K562 (cell line): ENCODE measurements at regions not wholly inside any gene's neighbourhood (a gene's known extent, or its start where the extent isn't known, plus 50 kb on each side); places are given as distances from the start of the nearest gene placed in this dataset.

ENCODE experiments used
- CTCF ChIP-seq, 3 experiments: IDR thresholded peaks in 2 of 3; conservative IDR thresholded peaks in 1 of 3; 2 replicates each; pipeline ENCODE4 v1.5.1; 2011 to 2012; ENCODE audit warnings: low read length in 3 of 3, mild to moderate bottlenecking in 3 of 3, control low read depth in 2 of 3, improper control_type of control experiment in 1 of 3, inconsistent platforms in 1 of 3, low read depth in 1 of 3, mixed read lengths in 1 of 3, moderate library complexity in 1 of 3; ENCODE audit not compliant: insufficient read depth in 2 of 3
- JUNB ChIP-seq: fragments of 450-650 bp; formaldehyde crosslinking; conservative IDR thresholded peaks from 2 replicates; pipeline ENCODE4 v1.4.0; 2020; ENCODE audit warnings: mild to moderate bottlenecking
- PHF20 ChIP-seq: fragments of 450-650 bp; IDR thresholded peaks from 2 replicates; pipeline ENCODE4 v1.6.1; 2018; ENCODE audit not compliant: partially characterized antibody
- RAD21 ChIP-seq, 2 experiments: fragments of 250-450 bp in 1 of 2; fragments of 450-650 bp in 1 of 2; sonication (Bioruptor Pico) in 1 of 2; formaldehyde crosslinking in 1 of 2; IDR thresholded peaks in 1 of 2; conservative IDR thresholded peaks in 1 of 2; 2 replicates each; pipeline versions ENCODE4 v1.4.0 to v1.8.0; 2020 to 2022; ENCODE audit warnings: mild to moderate bottlenecking in 2 of 2, moderate library complexity in 1 of 2
- RFX7 ChIP-seq: fragments of 250-450 bp; sonication (Bioruptor Pico); IDR thresholded peaks from 2 replicates; pipeline ENCODE4 v1.5.1; 2021; ENCODE audit warnings: mild to moderate bottlenecking
- SIN3A ChIP-seq, 2 experiments: fragments of 150-350 bp in 1 of 2; IDR thresholded peaks; 2 replicates each; pipeline ENCODE4 v1.6.1; 2011 to 2016; ENCODE audit warnings: borderline replicate concordance in 2 of 2, low read depth in 2 of 2, low read length in 2 of 2, mild to moderate bottlenecking in 2 of 2, moderate library complexity in 2 of 2; ENCODE audit not compliant: control insufficient read depth in 1 of 2
- ZNF232 ChIP-seq: sonication (generic); formaldehyde crosslinking; IDR thresholded peaks from 2 replicates; pipeline ENCODE4 v1.8.0; 2022; ENCODE audit warnings: mild to moderate bottlenecking, missing genetic modification reagents

GRCh38 chr1:116463730-116464129 is 90.7 kb downstream of the ATP1A1 start:
- TF ChIP-seq SIN3A (IDR thresholded peaks at IDR 0.05; ENCODE audit: borderline replicate concordance in 2 of 2, control insufficient read depth in 1 of 2, low read depth in 2 of 2, low read length in 2 of 2) (no peak), ZNF232 (no peak), PHF20 (no peak), CTCF (IDR thresholded peaks at IDR 0.05 in 2 of 3, conservative IDR thresholded peaks at IDR 0.05 in 1 of 3; ENCODE audit: insufficient read depth in 2 of 3, low read depth in 1 of 3, low read length in 3 of 3) (no peak), RFX7 (CRISPR knock-in tag) (no peak), RAD21 (CRISPR knock-in tag; conservative IDR thresholded peaks at IDR 0.05 in 1 of 2, IDR thresholded peaks at IDR 0.05 in 1 of 2) (peak in 1 of 2 experiments; percentile 15; a peak in 1 of 4 replicates), JUNB (CRISPR knock-in tag) (no peak)
